ENCODE measurements at regions not wholly inside any gene's neighbourhood (a gene's known extent, or its start where the extent isn't known, plus 50 kb on each side); places are given as distances from the start of the nearest gene placed in this dataset.

DNA sequence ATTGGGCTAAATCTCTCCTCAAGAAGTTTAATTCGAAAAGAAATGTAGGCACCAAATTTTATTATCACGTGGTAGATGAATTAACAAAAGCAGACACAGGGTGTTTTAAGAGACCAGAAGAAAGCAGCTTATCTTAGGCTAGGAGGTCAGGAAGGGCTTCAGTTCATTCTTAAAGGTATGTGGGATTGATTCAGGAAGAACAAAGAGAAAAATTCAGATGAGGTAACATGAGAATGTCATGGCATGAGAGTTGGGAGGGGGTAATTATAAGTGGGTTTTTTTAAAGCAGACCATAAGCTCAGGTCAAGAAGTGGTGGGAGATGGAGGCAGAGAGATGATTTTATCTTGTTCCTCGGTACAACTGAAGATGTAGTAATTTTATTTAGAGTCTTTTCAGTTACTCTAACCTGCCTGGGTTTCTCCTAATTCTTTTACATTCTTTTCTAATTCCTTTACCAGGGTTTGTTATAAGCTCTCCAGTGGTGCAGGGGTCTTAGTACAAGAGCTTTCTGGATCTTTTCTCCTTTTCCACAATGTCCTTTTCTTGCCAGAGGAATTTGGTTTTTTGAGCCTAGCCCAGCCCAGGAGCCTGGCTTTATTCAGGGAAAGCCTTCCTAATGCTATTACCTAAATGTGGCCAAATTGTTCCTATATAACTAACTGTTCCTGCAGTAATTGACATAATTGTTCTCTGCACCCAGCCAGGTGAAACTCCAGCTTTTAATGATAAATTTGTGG lies 474.1 kb upstream of the BTBD3 start:
- TF ChIP-seq BMI1 (IDR thresholded peaks at IDR 0.05; ENCODE audit: borderline replicate concordance): no peak
- TF ChIP-seq RCOR1 (conservative IDR thresholded peaks at IDR 0.05; ENCODE audit: low read depth, low read length): no peak
- TF ChIP-seq CTCF (IDR thresholded peaks at IDR 0.05 in 2 of 3, conservative IDR thresholded peaks at IDR 0.05 in 1 of 3; ENCODE audit: control insufficient read depth in 2 of 3, extremely low read depth in 1 of 3, insufficient read depth in 1 of 3, low read depth in 3 of 3, low read length in 3 of 3): no peak
- TF ChIP-seq CBFB (IDR thresholded peaks at IDR 0.05; ENCODE audit: low read depth): no peak
- no peak for TF ChIP-seq POLR2A (IDR thresholded peaks at IDR 0.05; ENCODE audit: low read depth, low read length)
- TF ChIP-seq, protein P1, sequence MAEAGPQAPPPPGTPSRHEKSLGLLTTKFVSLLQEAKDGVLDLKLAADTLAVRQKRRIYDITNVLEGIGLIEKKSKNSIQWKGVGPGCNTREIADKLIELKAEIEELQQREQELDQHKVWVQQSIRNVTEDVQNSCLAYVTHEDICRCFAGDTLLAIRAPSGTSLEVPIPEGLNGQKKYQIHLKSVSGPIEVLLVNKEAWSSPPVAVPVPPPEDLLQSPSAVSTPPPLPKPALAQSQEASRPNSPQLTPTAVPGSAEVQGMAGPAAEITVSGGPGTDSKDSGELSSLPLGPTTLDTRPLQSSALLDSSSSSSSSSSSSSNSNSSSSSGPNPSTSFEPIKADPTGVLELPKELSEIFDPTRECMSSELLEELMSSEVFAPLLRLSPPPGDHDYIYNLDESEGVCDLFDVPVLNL (IDR thresholded peaks at IDR 0.05; ENCODE audit: low read depth, low read length): no peak
- TF ChIP-seq SUZ12 (IDR thresholded peaks at IDR 0.05; ENCODE audit: unreplicated experiment): no peak
- TF ChIP-seq SRF (IDR thresholded peaks at IDR 0.05; ENCODE audit: low read depth in 2 of 2, low read length in 2 of 2): no peak
- TF ChIP-seq MYC (IDR thresholded peaks at IDR 0.05; ENCODE audit: insufficient read depth, insufficient read length, insufficient replicate concordance, low read length, severe bottlenecking): no peak
- no peak for TF ChIP-seq CEBPB (IDR thresholded peaks at IDR 0.05; ENCODE audit: borderline replicate concordance in 1 of 2, low read depth in 2 of 2, low read length in 2 of 2)
- no peak for TF ChIP-seq ZNF274 (IDR thresholded peaks at IDR 0.05; ENCODE audit: insufficient read depth, insufficient read length)

All from GM12878 (cell line).